Left forelimb (tissue), 1 donor: ENCODE measurements at regions not wholly inside any gene's neighbourhood (a gene's known extent, or its start where the extent isn't known, plus 50 kb on each side); places are given as distances from the start of the nearest gene placed in this dataset.

Experiments
- DNase-seq: peaks from one replicate; pipeline ENCODE4 v3.0.0-alpha.2; 2018; ENCODE audit warnings: low spot score

DNA sequence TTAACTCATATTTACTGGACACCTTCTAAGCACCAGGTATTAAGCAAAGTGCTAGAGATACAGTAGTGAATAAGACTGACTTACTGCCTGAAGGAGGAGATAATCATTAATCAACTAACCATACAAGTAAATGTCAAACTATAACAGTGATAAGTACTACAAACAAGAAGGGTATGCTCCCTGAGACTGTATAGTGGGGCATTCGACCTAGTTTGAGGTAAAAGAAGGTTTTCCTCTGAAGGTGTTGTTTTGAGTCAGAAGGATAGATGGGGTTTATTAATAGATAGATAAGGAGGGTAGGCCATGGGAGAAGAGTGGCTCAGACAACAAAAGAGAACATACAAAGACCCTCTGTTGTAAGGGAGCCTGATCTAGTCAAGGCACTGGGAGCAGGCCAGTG is 105.4 kb downstream of the DDIT4L start:
- DNase-seq, result no peak

DNA sequence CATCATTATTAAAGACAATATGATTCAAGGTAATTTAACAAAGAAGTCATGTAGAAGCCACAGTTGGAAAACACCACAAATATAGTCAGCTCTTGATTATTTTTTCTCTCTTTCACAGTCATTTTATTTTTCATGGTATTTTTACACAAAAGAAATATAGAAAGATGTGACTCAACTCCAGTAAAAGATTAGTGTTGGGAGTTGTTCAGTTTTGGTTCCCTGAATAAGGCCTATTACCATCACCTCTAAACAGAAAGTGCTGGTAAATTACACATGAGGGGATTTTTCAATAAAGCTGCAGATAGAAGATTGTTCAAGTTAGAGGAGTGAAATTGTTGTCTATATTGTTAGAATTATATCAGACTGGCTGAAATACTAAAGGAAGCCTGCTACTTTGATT is 107.0 kb downstream of the DDIT4L start:
- DNase-seq, result no peak

DNA sequence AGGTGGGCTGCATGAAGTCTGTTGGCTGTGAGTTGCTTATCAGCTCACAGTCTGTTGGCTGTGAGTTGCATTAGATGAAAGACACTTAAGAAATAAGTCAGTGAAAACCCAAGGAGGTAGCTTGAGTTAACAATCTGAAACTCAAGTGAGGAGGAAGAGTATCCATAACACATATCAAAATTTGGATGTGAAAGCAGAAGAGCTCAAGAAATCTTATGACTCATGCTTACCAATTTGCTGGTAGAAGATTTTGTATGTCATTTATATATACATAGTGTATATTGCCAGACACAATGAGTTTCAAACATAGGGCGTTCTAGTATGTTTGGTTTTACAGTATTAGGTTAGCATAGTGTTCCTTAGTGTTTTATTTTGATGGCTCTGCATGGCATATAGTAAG is 107.4 kb downstream of the DDIT4L start:
- no peak for DNase-seq

DNA sequence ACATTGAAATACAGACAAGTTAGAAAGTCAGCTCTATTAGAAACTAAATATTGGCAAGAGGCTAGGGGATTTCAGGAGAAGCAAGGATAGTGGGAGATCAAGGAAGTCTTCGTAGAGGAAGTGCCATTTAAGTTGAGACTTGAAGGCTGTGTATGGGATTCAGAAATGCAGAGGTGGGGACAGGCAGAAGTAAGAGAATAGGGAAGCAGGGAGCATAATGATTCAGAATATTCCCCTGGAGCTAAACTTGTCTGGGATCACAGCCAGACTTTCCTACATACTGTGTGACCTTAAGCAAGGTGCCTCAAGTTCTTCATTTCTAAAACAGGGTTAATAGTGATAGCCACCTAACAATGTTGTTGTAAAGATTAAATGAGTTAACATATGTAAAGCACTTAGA is 108.8 kb downstream of the DDIT4L start:
- DNase-seq, result no peak

DNA sequence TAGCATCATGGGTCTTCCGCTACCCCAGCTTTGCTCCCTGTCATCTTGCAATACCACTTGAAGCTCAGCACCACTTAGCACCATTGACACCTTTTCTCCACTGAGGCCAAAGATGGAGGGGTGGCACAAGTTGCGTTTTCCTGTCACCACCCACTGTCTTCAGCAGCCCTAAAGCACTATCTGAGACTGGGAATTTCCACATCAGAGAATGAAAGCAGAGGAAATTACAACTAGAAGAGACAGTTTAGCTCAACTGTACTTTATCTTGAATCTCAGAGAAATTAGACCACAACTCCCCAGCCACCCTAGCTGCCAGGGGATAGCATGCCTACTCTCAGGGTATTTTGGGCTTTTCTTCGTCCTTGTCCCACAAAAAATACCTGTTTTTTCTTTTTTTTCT is 111.0 kb downstream of the DDIT4L start:
- DNase-seq, result no peak

DNA sequence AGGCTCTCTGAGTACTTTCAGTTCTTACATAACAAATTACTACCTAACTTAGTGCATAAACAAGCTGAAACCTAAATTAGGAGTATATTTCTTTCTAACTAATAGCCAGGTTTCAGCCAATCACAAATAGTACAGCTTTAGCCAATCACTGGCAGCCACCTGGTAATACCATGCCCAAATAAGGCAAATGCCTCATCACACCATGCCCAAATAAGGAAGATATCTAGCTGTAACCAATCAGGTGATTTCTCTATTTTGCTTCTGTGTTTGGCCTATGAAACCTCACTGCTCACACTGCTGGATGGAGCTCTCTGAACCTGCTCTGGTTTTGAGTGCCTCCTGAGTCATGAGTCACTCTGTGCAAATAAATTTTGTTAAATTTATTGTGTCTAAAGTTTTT is 113.5 kb downstream of the DDIT4L start:
- DNase-seq, result no peak

DNA sequence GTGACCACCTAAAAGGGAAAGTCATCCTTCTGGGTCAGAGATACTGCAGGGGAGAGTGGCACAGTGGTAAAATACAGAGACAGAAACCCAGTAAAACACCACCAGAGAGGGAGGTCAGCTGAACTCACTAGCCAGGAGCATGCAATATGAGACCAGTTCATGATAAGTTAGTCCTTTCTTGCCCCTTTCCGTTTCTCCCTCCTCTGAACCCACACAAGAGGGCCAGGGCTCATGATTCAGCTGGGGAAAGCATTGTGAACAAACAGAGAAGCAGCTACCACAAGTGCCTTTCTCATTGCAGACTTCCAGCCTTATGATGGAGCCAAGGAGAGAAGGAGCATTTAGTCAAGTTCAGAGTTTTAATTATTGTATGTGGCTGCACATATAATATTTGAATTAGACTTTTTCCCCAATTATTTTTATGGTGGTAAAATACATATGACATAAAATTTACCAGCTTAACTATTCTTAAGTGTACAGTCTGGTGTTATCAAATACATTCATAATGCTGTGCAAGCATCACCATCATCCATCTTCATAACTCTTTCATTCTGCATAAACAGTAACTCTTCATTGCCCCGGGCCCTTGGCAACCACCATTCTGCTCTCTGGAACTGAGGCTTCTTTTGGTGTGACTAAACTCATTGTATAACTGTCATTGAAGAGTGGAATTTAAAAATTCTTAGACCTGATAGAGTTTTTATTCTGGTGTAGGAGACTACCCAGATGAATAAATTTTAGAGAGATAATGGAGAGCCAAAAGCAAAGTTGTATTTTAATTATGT is 114.6 kb downstream of the DDIT4L start:
- no peak for DNase-seq

DNA sequence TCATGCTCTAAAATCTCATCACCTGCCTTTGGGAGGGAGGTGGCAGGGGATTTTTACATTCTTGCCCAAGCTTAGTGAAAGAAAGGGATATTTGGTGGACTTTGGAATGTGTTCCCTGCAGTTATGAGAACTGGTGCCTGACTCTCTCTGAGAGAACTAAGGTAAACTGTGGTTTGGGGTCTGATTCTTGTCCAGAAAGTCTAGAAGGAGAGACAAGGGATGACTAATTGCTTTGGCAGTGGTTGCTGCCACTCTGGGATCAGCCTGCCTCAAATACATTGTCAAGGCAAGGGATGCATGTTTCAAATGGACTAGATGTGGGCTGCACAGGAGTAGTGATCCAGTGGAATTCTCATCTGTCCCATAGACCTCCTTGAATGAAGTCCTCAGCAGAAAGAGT is 115.2 kb downstream of the DDIT4L start:
- DNase-seq, result no peak

DNA sequence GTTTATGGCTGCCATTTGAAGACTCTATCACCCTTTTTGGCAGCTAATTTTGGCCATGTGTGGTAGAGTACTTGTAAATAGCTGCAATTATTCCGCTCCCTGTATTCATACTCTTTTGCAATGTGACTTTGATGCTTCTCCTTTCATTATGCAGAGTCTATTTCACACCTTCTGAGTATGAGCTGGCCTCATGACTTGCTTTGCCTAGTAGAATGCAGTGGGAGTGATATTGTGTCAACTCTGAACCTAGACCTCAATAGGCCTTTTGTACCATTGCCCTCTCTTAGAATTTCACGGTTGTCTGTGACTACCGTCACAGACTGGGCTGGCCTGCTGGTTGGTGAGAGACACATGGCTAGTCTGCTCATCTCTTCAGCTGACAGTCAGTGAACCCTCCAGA is 118.8 kb downstream of the DDIT4L start:
- no peak for DNase-seq

DNA sequence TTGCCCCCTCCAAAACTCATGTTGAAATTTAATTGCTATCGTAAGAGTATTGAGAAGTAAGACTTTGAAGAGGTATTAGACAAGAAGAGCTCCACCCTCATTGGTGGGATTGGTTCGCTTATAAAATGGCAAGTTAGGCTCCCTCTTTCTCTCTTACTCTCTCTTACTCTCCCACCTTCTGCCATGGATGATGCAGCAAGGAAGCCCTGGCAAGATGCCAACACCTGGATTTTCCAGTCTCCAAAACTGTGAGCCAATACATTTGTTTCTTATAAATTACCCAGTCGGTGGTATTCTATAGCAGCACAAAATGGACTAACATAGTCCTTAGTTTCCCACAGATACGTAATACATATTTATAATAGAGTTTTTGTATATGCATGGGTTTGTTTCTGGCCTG is 119.4 kb downstream of the DDIT4L start:
- DNase-seq, result no peak

DNA sequence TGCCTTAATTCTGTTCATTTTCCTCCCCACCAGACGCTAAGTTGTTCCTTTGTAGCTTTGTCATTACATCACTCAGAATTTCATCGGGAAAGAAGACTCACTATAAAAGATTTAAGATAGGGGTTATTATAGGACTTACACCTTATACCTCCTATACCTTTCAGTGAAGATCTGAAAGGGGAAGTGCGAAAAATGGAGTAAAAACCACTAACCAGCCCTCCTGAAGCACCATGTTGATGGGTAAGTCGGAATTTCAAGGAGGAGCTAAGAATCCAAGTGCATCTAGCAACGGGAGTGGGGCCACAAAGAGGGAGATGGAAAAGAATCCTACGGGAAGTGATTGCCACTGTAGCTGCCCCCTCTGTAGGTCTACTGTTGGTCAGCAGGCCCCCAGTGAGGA is 119.1 kb upstream of the H2AZ1 start:
- no peak for DNase-seq

DNA sequence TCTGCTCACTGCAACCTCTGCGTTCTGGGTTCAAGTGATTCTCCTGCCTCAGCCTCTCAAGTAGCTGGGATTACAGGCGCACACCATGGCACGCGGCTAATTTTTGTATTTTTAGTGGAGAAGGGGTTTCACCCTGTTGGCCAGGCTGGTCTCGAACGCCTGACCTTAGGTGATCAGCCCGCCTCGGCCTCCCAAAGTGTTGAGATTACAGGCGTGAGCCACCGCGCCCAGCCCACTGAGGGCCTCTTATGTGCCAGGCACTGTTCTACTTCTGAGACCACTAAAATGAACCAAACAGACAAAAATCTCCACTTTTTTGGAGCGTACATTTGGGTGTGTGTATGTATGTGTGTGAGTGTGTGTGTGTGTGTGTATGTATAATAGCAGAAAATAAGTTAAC is 117.2 kb upstream of the H2AZ1 start:
- DNase-seq, result no peak

DNA sequence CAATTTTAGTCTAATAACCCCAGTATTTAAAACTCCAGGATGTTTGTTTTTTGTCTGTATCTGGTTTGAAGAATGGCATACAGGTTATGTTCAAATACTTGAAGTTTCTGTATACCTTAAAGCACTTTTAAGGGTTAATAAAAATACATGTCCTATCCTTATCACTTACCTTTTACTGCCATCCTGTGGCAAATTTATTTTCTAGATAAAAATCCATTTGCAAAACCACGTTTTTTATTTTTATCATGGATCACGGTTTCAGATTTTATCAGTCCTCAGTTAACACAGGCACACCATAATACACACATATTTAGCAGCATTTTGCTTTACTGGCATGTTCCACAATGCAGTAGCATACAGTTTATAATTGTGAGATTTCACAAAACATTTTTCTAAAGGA is 113.3 kb upstream of the H2AZ1 start:
- DNase-seq, result no peak

DNA sequence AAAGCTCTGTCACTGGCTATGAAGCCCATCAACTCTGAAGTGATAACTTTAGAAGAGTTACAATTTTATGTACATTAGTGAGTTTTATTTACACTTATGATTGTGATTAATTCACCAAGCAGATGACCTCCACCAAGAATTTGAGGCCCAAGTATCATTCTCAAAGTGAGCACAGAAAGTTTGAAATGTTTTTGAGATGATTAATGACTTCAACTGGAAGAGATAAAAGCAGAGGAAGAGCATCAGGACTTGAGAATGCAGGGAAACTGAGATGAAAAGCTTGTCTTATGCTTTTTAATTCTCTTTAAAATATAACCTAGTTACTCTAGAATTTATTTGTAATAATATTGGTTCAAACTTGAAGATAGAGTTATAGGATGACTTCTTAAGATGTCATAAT is 112.8 kb upstream of the H2AZ1 start:
- DNase-seq, result no peak

DNA sequence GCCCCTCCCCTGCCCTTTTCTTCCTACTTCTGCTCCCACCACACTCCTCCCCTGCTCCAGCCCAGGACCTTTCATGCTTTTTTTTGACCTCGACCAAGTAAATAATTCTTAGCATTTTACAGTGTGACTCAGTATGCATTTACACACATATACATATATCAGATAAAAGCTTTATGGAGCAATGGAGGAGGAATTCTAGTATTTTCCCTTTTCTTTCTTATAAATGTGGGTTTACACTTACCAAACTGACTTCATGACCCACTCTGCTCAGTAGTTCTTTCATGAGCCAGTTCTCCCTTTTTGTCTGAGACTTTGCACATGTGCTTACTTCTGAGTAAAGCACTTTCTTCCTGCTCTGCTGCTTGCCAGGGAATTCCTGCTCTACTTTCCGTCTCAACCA is 111.8 kb upstream of the H2AZ1 start:
- no peak for DNase-seq

DNA sequence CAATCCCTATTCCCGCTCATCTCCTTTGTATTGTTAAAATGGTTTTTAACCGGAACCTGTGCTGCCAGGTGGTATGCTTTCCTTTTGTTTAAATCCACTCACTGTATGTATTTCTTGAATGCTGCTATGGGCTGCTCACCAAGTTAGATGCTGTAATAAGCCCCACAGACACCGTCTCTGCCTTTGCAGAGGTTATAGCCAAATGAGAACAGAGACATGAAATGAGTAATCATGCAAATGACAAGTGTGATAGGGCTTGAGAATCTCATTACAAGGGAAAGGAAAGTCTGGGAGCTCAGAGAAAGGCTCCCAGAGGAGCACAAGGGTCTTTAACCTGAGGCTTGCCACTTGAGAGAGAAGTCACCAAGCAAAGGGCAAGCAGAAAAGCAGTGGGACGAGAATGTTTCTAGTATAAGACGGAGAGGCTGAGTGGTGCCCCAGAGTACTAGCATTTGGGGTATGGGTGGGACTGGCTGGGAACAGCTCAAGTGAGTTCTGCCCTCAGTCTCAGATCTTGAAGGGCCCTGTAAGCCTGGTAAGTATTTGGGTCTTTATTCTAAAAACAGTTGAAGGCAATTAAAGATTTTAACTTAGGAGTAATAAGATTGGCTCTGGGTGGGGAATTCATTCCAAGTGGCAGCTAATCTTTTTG is 110.8 kb upstream of the H2AZ1 start:
- DNase-seq, result no peak

DNA sequence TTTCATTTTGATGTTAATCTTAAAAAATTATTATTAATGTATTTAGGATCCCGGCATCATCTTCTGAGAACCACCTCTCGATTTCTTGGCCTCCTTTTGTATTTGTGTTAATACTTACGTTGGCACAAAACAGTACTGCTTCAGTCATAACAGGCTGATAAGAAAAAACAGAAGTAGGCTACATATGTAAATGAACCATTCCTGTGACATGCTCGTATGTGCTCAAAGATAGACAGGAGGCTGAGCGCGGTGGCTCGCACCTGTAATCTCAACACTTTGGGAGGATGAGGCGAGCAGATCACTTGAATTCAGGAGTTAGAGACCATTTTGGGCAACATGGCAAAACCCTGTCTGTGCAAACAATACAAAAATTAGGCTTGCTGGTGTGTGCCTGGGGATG is 109.4 kb upstream of the H2AZ1 start:
- no peak for DNase-seq

DNA sequence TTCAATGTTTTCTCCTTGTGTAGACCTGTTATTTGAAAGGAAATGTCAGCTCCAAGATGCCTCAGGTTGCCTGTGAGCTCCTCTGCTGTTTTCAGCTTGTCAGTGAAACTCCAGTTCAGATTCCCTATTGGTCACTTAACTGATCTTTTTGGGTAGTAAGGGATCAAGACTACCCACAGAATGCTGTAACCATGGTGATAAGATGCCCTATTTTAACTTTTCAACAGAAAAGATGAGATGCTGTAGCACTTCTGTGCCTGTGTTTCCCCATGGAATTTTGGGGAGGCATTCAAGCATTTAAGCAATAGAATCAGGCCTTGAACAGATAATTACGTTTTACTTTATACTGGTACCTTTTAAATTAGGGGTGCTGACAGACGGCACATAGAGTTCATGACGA is 106.6 kb upstream of the H2AZ1 start:
- DNase-seq, result no peak

DNA sequence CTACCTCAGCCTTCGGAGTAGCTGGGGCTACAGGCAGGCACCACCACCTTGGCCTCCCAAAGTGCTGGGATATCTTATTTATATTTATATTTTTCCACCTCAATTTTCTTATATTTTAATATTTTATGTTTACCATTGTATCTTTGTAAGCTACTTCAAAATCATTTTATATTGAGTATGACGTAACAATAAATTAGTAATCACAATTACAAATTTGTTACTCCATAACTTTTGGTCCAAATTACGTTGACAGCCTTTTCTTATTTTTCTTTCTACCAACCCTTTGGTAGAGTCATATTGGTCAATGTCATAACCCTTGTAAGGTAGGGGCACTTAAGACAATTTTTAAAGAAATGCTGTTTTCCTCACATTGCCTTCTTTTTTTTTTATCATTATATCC is 104.0 kb upstream of the H2AZ1 start:
- no peak for DNase-seq

DNA sequence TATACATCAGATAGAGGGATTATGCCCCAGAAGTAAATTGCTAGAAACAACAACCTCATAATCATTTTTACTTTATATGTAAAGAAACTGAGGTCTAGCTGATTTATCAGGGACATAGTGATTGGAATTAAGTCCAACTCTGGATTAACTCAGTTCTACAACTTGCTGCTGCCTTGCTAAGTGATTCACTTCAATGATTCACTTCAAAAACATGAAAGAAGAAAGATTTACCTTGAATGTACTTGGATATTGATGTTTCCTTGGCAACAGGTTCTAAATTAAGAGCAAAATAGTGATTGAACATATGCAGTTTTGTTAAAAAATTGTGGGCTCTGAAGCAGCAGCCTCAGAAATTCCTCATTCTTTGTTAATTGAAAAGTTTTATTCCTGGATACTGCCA is 99.8 kb upstream of the H2AZ1 start:
- no peak for DNase-seq

DNA sequence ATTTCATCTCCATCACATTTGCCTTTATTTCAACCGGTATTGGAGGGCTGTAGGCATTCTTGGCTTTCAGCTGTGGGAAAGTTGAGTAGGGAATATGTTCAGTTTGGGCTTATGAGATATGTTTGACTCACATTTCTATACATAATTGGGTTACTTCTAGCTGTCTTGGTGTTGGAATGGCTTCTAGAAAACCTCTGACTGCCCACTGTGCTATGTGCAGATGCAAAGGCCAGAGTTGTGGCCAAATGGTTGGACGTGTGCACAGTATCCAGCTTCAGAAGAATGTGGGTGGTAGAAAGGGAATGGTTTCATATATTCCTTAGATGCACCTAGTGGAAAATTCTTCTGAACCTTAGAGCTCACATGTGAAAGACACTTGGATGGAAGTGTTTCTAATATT is 92.6 kb upstream of the H2AZ1 start:
- no peak for DNase-seq

DNA sequence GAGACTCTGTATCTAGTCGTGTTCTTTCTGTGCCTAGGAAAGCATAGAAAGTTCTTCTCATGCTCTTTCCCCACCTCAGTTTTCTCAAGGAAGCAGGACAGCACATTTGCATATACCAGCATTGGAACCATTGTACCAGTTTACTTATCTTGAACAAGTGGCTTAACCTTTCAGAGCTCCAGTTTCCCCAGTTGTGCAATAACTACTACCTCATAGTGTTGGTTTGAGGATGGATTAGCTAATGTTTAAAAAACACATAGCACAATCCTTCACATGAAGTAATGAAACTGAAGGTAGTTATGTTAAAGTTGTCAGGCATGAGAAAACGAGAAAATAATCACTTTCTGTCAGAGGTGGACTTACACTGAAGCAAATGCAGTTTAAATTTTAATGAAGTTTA is 92.2 kb upstream of the H2AZ1 start:
- no peak for DNase-seq

DNA sequence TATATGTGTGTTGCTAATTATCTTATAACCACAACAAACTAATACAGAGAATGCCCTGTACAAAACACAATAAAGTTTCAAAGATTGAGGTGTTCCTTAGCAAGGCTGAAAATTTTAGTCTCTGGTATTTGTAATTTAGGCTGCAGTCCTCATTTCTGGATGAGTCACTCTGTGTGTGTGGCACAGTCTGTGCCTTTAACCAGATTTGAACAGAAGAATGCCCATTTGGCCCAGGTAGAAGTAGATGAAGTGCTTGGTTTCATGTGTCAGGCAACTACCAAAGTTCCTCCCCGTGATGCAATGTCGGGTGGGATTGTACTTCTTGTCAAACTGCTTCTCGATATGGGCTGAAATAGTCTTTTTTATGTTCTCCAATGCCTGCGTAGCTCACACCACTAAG is 91.6 kb upstream of the H2AZ1 start:
- DNase-seq, result no peak

DNA sequence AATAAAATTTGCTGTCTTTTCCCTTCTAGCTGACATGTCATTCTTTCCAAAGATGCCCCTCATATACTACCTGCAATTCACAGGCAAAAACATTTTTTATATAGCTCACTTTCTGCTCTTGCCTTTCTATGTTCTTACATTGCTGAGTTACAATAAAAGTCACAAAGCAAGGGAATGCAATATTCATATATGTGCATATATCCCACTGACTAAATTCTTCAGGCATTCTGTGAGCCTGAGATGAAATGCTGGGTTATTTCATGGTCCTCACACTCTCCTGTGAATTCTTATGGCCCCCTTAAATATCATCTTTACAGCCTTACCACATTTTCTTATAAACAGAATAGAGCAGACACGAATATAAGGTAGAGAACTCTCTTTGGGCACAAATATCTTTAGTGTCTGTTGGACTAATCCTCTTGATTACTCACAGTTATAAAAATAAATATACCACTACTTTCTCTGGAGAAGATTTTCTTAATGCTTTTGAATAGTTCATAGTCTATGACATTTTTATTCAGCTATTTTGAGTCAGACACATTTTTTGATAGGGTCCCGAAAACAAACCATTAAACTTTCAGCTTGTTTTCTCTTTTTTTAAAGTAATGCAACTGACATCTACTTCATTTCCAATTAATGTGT is 84.1 kb upstream of the H2AZ1 start:
- no peak for DNase-seq
